Body of pancreas (tissue), 4 donors: ENCODE measurements at regions not wholly inside any gene's neighbourhood (a gene's known extent, or its start where the extent isn't known, plus 50 kb on each side); places are given as distances from the start of the nearest gene placed in this dataset.

Experiments used
- ATAC-seq: fragments of 150-250 bp; one replicate; pipeline ENCODE4 v1.9.1; 2016
- DNase-seq, 4 donors: peaks; one replicate each; pipeline ENCODE4 v3.0.0-alpha.2; 2019
- H3K27ac ChIP-seq, 4 donors: fragments of 200-600 bp; sonication (generic); 1 replicate in 3 of 4; 2 replicates in 1 of 4; pipeline versions ENCODE4 v1.5.1 to v1.6.1; 2016 to 2019; ENCODE audit warnings: mild to moderate bottlenecking in 1 of 4, mixed read lengths in 1 of 4, moderate library complexity in 1 of 4
- H3K27me3 ChIP-seq, 2 donors: fragments of 200-600 bp; sonication (generic); one replicate each; pipeline ENCODE4 v1.6.0; 2016; ENCODE audit warnings: mild to moderate bottlenecking in 1 of 2
- H3K36me3 ChIP-seq, 2 donors: fragments of 200-600 bp; sonication (generic); replicated peaks in 1 of 2; 2 replicates each; pipeline ENCODE4 v1.5.1; 2016; ENCODE audit warnings: low read depth in 2 of 2; ENCODE audit not compliant: insufficient read depth in 1 of 2
- H3K4me1 ChIP-seq: fragments of 200-600 bp; sonication (generic); one replicate; pipeline ENCODE4 v1.6.0; 2016
- H3K4me3 ChIP-seq, 2 donors: fragments of 200-600 bp; sonication (generic); 1 replicate in 1 of 2; 2 replicates in 1 of 2; pipeline ENCODE4 v1.5.1; 2016 to 2019
- H3K9me3 ChIP-seq, 3 donors: fragments of 200-600 bp; sonication (generic); 1 replicate in 2 of 3; 2 replicates in 1 of 3; pipeline ENCODE4 v1.5.1; 2016
- CTCF ChIP-seq, 7 experiments: fragments of 450-650 bp in 4 of 7; fragments of 200-600 bp in 3 of 7; sonication (generic) in 3 of 7; IDR thresholded peaks; one replicate each; pipeline ENCODE4 v1.5.1; 2016 to 2019; ENCODE audit warnings: antibody characterized with exemption in 7 of 7
- POLR2A ChIP-seq, 3 donors: fragments of 450-650 bp; IDR thresholded peaks; one replicate each; pipeline ENCODE4 v1.6.1; 2016; ENCODE audit warnings: antibody characterized with exemption in 3 of 3, mild to moderate bottlenecking in 2 of 3
- WGBS, 2 donors: methylation state at CpG; one replicate each; pipeline ENCODE4 v1.1.5; 2017; 5-methylcytosine and 5-hydroxymethylcytosine counted together
- intact Hi-C: fragments of 100-400 bp; cut with DNase I; formaldehyde crosslinking; loops from one replicate; pipeline ENCODE4 v1.15.1; 2023

GRCh38 chr1:34460193-34460592 is 283.5 kb downstream of the C1orf94 start:
- no peaks in the 10 kb centered on the region for H3K27me3 ChIP-seq
- peak; percentile 52 to 73 (median 60) for DNase-seq
- H3K4me3 ChIP-seq: no peak overlapping the region
- WGBS, 2 donors: 39 to 42% methylated on average over 5 to 6 of the region's 6 CpGs
- H3K36me3 ChIP-seq: no peaks in the 10 kb centered on the region
- H3K4me1 ChIP-seq: no peaks in the 10 kb centered on the region
- H3K9me3 ChIP-seq: no peaks in the 10 kb centered on the region
- intact Hi-C loops: no loop called here
- ATAC-seq: no peak
- H3K27ac ChIP-seq: no peak overlapping the region
- TF ChIP-seq POLR2A (IDR thresholded peaks at IDR 0.05) (no peak), CTCF (IDR thresholded peaks at IDR 0.05) (peak; percentile 43 to 59 (median 53))

- H3K9me3 ChIP-seq: no peaks in the 10 kb centered on the region
- no peak overlapping the region for H3K4me3 ChIP-seq
- no peaks in the 10 kb centered on the region for H3K27me3 ChIP-seq
- no peaks in the 10 kb centered on the region for H3K4me1 ChIP-seq
- WGBS, 2 donors: 40 to 41% methylated on average over 6 of the region's 6 CpGs
- DNase-seq (no peak), ATAC-seq (no peak)
- TF ChIP-seq CTCF (IDR thresholded peaks at IDR 0.05): no peak
- TF ChIP-seq POLR2A (IDR thresholded peaks at IDR 0.05): no peak
- no peak overlapping the region for H3K27ac ChIP-seq
- no peaks in the 10 kb centered on the region for H3K36me3 ChIP-seq
- intact Hi-C loops: no loop called here
Observed at GRCh38 chr1:34470401-34470800, 284.4 kb upstream of the GJB5 start.

GRCh38 chr1:34474566-34474965 is 280.3 kb upstream of the GJB5 start:
- no peak for DNase-seq
- Histone ChIP-seq H3K27ac (no peak overlapping the region), H3K36me3 (no peaks in the 10 kb centered on the region), H3K27me3 (no peaks in the 10 kb centered on the region), H3K4me1 (no peaks in the 10 kb centered on the region), H3K9me3 (no peaks in the 10 kb centered on the region), H3K4me3 (no peak overlapping the region)
- ATAC-seq: no peak
- WGBS, 2 donors: 65 to 71% methylated on average over 5 of the region's 5 CpGs
- TF ChIP-seq POLR2A (IDR thresholded peaks at IDR 0.05) (no peak), CTCF (IDR thresholded peaks at IDR 0.05) (no peak)
- intact Hi-C loops: no loop called here

- H3K4me1 ChIP-seq: no peaks in the 10 kb centered on the region
- intact Hi-C loops: no loop called here
- H3K27me3 ChIP-seq: no peaks in the 10 kb centered on the region
- TF ChIP-seq POLR2A (IDR thresholded peaks at IDR 0.05) (no peak), CTCF (IDR thresholded peaks at IDR 0.05) (no peak)
- no peak for ATAC-seq
- H3K9me3 ChIP-seq: no peaks in the 10 kb centered on the region
- H3K4me3 ChIP-seq: no peak overlapping the region
- H3K36me3 ChIP-seq: no peaks in the 10 kb centered on the region
- no peak for DNase-seq
- WGBS, 2 donors: 56 to 64% methylated on average over 3 of the region's 3 CpGs
- no peak overlapping the region for H3K27ac ChIP-seq
Observed at GRCh38 chr1:34476371-34476770, 278.5 kb upstream of the GJB5 start.

- no peaks in the 10 kb centered on the region for H3K4me1 ChIP-seq
- DNase-seq (no peak), ATAC-seq (no peak)
- intact Hi-C loops: no loop called here
- WGBS, 2 donors: 58 to 62% methylated on average over 2 of the region's 2 CpGs
- H3K27me3 ChIP-seq: no peaks in the 10 kb centered on the region
- H3K36me3 ChIP-seq: no peaks in the 10 kb centered on the region
- no peaks in the 10 kb centered on the region for H3K9me3 ChIP-seq
- H3K4me3 ChIP-seq: no peak overlapping the region
- no peak overlapping the region for H3K27ac ChIP-seq
- TF ChIP-seq CTCF (IDR thresholded peaks at IDR 0.05): no peak
- no peak for TF ChIP-seq POLR2A (IDR thresholded peaks at IDR 0.05)
Observed at GRCh38 chr1:34477632-34478141, 277.2 kb upstream of the GJB5 start.
